ENCODE measurements at regions not wholly inside any gene's neighbourhood (a gene's known extent, or its start where the extent isn't known, plus 50 kb on each side); places are given as distances from the start of the nearest gene placed in this dataset.

- no peak for TF ChIP-seq CTCF (conservative IDR thresholded peaks at IDR 0.05 in 1 of 2, IDR thresholded peaks at IDR 0.05 in 1 of 2; ENCODE audit: extremely low read depth in 1 of 2, insufficient read depth in 1 of 2, low read depth in 1 of 2, low read length in 2 of 2)
- TF ChIP-seq EZH2 (IDR thresholded peaks at IDR 0.05; ENCODE audit: borderline replicate concordance, low read length), result no peak
Measured at GRCh38 chr4:59057804-59058203, 1947.6 kb upstream of the IGFBP7 start.

All from mammary epithelial cell (primary cell).